CD4-positive, alpha-beta memory T cell (primary cell): ENCODE measurements at regions not wholly inside any gene's neighbourhood (a gene's known extent, or its start where the extent isn't known, plus 50 kb on each side); places are given as distances from the start of the nearest gene placed in this dataset.

Experiments used
- CTCF ChIA-PET: fragments of 350-600 bp; sonication (Branson Sonifier 250); formaldehyde crosslinking; loops from one replicate; lab custom pipeline; 2021; ENCODE audit warnings: inconsistent platforms; ENCODE audit not compliant: partially characterized antibody; lab: Charles Lee
- POLR2A ChIA-PET: fragments of 350-600 bp; sonication (Branson Sonifier 250); formaldehyde crosslinking; loops from one replicate; lab custom pipeline; 2021; ENCODE audit not compliant: partially characterized antibody; lab: Charles Lee
- DNase-seq, 5 donors: peaks; one replicate each; pipeline versions ENCODE4 v3.0.0 to v3.0.0-alpha.2; 2020 to 2022; ENCODE audit warnings: mixed read lengths in 1 of 5
- H3K27ac ChIP-seq: one replicate; pipeline ENCODE4 v1.7.0; 2013; ENCODE audit warnings: low read depth, low read length
- H3K27me3 ChIP-seq: 2 replicates; pipeline ENCODE4 v1.7.0; 2013; ENCODE audit warnings: mild to moderate bottlenecking, low read length, moderate library complexity; ENCODE audit not compliant: insufficient read depth
- H3K36me3 ChIP-seq: 2 replicates; pipeline ENCODE4 v1.7.0; 2013; ENCODE audit warnings: mild to moderate bottlenecking, low read length, moderate library complexity; ENCODE audit not compliant: insufficient read depth
- H3K4me1 ChIP-seq: 2 replicates; pipeline ENCODE4 v1.7.0; 2013; ENCODE audit warnings: mild to moderate bottlenecking, low read length, moderate library complexity; ENCODE audit not compliant: insufficient read depth
- H3K4me3 ChIP-seq, 2 donors: one replicate each; pipeline ENCODE4 v1.7.0; 2013; ENCODE audit warnings: low read length in 2 of 2, mild to moderate bottlenecking in 1 of 2
- H3K9me3 ChIP-seq, 2 donors: one replicate each; pipeline ENCODE4 v1.7.0; 2013; ENCODE audit warnings: low read length in 2 of 2, control low read depth in 1 of 2; ENCODE audit not compliant: control insufficient read depth in 1 of 2
- H3K27ac Mint-ChIP-seq, 7 donors: one replicate each; pipeline ENCODE4 v1.8.0; 2020 to 2021; ENCODE audit warnings: mixed read lengths in 7 of 7, mild to moderate bottlenecking in 6 of 7, inconsistent platforms in 3 of 7, moderate library complexity in 3 of 7
- H3K27me3 Mint-ChIP-seq, 2 donors: one replicate each; pipeline ENCODE4 v1.8.0; 2020 to 2021; ENCODE audit warnings: mixed read lengths in 2 of 2
- H3K36me3 Mint-ChIP-seq, 2 donors: one replicate each; pipeline ENCODE4 v1.8.0; 2020 to 2021; ENCODE audit warnings: mixed read lengths in 2 of 2, inconsistent platforms in 1 of 2, mild to moderate bottlenecking in 1 of 2
- H3K4me1 Mint-ChIP-seq, 4 donors: one replicate each; pipeline ENCODE4 v1.8.0; 2020 to 2021; ENCODE audit warnings: mixed read lengths in 4 of 4, mild to moderate bottlenecking in 1 of 4
- H3K4me3 Mint-ChIP-seq, 8 donors: one replicate each; pipeline ENCODE4 v1.8.0; 2020 to 2021; ENCODE audit warnings: mixed read lengths in 8 of 8, mild to moderate bottlenecking in 7 of 8, moderate library complexity in 6 of 8, inconsistent platforms in 3 of 8
- H3K9me3 Mint-ChIP-seq, 8 donors: one replicate each; pipeline ENCODE4 v1.8.0; 2020 to 2021; ENCODE audit warnings: mixed read lengths in 8 of 8, mild to moderate bottlenecking in 5 of 8, inconsistent platforms in 3 of 8, moderate library complexity in 1 of 8
- intact Hi-C: fragments of 100-400 bp; cut with micrococcal nuclease; formaldehyde crosslinking; loops from one replicate; pipeline ENCODE4 v1.15.1; 2023

DNA sequence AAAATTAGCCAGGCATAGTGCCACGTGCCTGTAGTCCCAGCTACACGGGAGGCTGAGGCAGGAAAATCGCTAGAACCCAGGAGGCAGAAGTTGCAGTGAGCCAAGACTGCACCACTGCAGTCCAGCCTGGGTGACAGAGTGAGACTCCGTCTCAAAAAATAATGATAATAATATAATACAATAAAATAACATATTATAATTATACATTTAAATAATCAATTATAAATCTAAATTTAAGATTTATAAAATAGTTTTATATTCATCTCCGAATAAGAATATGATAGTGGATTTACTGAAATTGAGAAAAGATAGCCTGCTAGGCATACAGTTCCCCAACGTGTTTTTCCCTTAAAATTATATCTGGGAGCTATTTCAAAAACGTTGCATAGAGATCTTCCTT lies 599.6 kb downstream of the CDH18 start:
- Histone ChIP-seq H3K36me3 (no peaks in the 10 kb centered on the region), H3K4me1 (no peaks in the 10 kb centered on the region), H3K27ac (no peak overlapping the region), H3K4me3 (no peak overlapping the region), H3K27me3 (no peaks in the 10 kb centered on the region), H3K9me3 (no peaks in the 10 kb centered on the region)
- Mint-ChIP-seq H3K27me3 (no peaks in the 10 kb centered on the region), H3K9me3 (peaks cover 3 to 22% (median 11%) of the 10 kb centered on the region in 8 donors), H3K36me3 (no peaks in the 10 kb centered on the region), H3K27ac (no peak overlapping the region), H3K4me1 (no peaks in the 10 kb centered on the region), H3K4me3 (no peak overlapping the region)
- POLR2A ChIA-PET = no interaction called here
- intact Hi-C loops = no loop called here
- CTCF ChIA-PET = no interaction called here
- no peak for DNase-seq

DNA sequence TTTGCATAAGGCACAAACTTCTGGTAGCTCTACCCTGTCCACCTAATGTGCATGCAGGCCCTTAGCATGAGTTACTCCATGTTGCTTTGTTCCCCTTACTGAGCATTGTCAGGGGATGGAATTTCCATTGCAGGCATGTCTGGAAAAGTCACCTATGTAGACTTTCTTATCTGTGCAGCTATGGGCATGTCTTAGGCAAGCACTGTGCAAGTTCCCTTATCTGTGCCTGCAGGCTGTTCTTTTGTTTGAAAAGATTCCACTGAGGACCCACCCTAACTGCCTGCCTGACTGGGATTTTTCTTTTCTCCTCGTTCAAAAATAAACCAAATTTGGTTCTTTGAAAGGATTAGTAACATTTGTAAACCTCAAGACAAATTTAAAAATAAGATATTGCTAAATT lies 587.0 kb downstream of the CDH18 start:
- no peak overlapping the region for H3K27ac Mint-ChIP-seq
- no peaks in the 10 kb centered on the region for H3K36me3 ChIP-seq
- H3K9me3 ChIP-seq = no peaks in the 10 kb centered on the region
- H3K4me3 ChIP-seq = no peak overlapping the region
- no peaks in the 10 kb centered on the region for H3K27me3 ChIP-seq
- H3K9me3 Mint-ChIP-seq = peaks cover 0 to 19% (median 5%) of the 10 kb centered on the region in 8 donors
- H3K27me3 Mint-ChIP-seq = no peaks in the 10 kb centered on the region
- no peak overlapping the region for H3K27ac ChIP-seq
- H3K4me3 Mint-ChIP-seq = no peak overlapping the region
- no peak for DNase-seq
- ChIA-PET CTCF (no interaction called here), POLR2A (no interaction called here)
- H3K4me1 Mint-ChIP-seq = no peaks in the 10 kb centered on the region
- no peaks in the 10 kb centered on the region for H3K4me1 ChIP-seq
- H3K36me3 Mint-ChIP-seq = no peaks in the 10 kb centered on the region
- intact Hi-C loops = no loop called here

DNA sequence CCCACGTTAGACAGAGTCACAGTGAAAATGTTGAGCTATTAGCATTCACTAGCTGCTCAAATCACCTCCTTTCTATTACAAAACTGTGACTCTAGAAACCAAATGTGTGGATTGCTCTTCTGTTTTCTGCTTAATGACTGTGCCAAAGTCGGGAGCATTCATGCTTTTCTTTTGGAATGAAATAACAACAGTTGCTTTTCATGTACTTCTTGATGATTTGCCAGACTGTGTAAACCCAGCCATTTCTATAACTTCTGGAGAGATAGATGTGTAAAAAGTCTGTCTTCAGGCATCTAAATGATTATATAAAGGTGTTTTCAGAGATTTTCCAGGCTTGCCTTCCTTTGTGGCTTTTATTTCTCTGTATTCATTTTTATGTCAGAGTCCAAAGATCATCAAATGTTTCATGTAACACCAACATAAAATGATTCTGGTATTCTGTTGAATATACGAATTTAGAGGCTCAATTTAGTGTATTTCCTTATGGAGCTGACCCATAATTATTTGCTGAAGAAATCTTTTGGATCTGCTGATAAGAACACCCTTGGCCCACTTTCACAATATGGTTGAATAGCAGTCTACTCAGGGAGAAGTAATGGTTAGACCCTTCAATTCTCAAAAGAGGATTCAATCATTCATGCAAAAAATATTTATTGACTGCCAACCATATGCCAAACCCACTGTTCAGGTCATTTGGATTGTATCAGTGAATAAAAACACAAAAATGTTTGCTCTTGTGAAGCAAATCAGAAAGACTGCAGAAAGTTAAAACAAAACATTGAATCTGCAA lies 581.2 kb downstream of the CDH18 start:
- H3K4me3 ChIP-seq = no peak overlapping the region
- no peaks in the 10 kb centered on the region for H3K4me1 ChIP-seq
- CTCF ChIA-PET = no interaction called here
- Mint-ChIP-seq H3K4me1 (no peaks in the 10 kb centered on the region), H3K9me3 (peaks cover 2 to 44% (median 18%) of the 10 kb centered on the region in 8 donors), H3K27me3 (no peaks in the 10 kb centered on the region), H3K27ac (no peak overlapping the region), H3K4me3 (no peak overlapping the region), H3K36me3 (no peaks in the 10 kb centered on the region)
- no peaks in the 10 kb centered on the region for H3K9me3 ChIP-seq
- no peak overlapping the region for H3K27ac ChIP-seq
- no peak for DNase-seq
- POLR2A ChIA-PET = no interaction called here
- no peaks in the 10 kb centered on the region for H3K27me3 ChIP-seq
- intact Hi-C loops = no loop called here
- H3K36me3 ChIP-seq = no peaks in the 10 kb centered on the region

DNA sequence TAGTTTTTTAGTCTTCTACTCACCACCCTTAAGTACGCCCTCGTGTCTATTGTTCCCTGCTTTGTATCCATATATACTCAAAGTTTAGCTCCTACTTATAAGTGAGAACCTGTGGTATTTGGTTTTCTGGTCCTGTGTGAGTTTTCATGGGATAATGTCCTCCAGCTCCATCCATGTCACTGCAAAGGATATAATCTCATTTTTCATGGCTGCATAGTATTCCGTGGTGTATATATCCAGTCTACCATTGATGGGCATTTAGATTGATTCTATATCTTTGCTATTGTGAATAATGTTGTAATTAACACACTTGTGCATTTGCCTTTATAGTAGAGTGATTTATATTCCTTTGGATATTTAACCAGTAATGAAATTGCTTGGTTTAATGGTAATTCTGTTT lies 579.9 kb downstream of the CDH18 start:
- Histone ChIP-seq H3K9me3 (no peaks in the 10 kb centered on the region), H3K4me1 (no peaks in the 10 kb centered on the region), H3K27ac (no peak overlapping the region), H3K27me3 (no peaks in the 10 kb centered on the region), H3K36me3 (no peaks in the 10 kb centered on the region), H3K4me3 (no peak overlapping the region)
- CTCF ChIA-PET = no interaction called here
- Mint-ChIP-seq H3K36me3 (no peaks in the 10 kb centered on the region), H3K4me1 (no peaks in the 10 kb centered on the region), H3K27ac (no peak overlapping the region), H3K9me3 (peaks cover 2 to 49% (median 20%) of the 10 kb centered on the region in 8 donors), H3K4me3 (no peak overlapping the region), H3K27me3 (no peaks in the 10 kb centered on the region)
- intact Hi-C loops = no loop called here
- no peak for DNase-seq
- POLR2A ChIA-PET = no interaction called here

DNA sequence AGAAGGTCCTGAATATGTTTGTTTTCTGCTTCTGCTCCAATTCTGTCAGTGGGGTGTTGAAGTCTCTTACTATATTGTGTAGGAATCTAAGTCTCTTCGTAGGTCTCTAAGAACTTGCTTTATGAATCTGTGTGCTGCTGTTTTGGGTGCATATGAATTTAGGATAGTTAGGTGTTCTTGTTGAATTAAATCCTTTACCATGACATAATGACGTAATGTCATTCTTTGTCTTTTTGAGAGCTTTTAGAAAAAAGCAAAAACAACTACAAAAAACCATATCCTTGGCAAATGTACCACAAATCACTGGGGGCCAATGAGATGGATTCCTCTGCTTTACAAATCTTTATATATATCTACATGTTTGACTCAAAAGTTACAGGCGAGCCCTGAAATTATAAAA lies 576.1 kb downstream of the CDH18 start:
- DNase-seq = no peak
- intact Hi-C loops = no loop called here
- Mint-ChIP-seq H3K4me1 (no peaks in the 10 kb centered on the region), H3K27me3 (no peaks in the 10 kb centered on the region), H3K9me3 (peaks cover 2 to 46% (median 18%) of the 10 kb centered on the region in 8 donors), H3K4me3 (no peak overlapping the region), H3K36me3 (no peaks in the 10 kb centered on the region), H3K27ac (no peak overlapping the region)
- Histone ChIP-seq H3K36me3 (no peaks in the 10 kb centered on the region), H3K9me3 (no peaks in the 10 kb centered on the region), H3K27ac (no peak overlapping the region), H3K27me3 (no peaks in the 10 kb centered on the region), H3K4me3 (no peak overlapping the region), H3K4me1 (no peaks in the 10 kb centered on the region)
- ChIA-PET POLR2A (no interaction called here), CTCF (no interaction called here)
